ENCODE measurements at regions not wholly inside any gene's neighbourhood (a gene's known extent, or its start where the extent isn't known, plus 50 kb on each side); places are given as distances from the start of the nearest gene placed in this dataset.

- in situ Hi-C loops (cut with HindIII; ENCODE audit: low pct_unique_long_range_greater_than_20kb, low sequenced_read_pairs): no loop called here
- no peak for TF ChIP-seq JUND (IDR thresholded peaks at IDR 0.05; ENCODE audit: low read depth)
- no peak for DNase-seq (ENCODE audit: low read depth in 1 of 2, low spot score in 1 of 2)
These were observed 626.0 kb downstream of the RNF144B start for GRCh38 chr6:19013026-19013705.

GRCh38 chr6:19024737-19025136 is 637.6 kb downstream of the RNF144B start:
- TF ChIP-seq JUND (IDR thresholded peaks at IDR 0.05; ENCODE audit: low read depth): no peak
- in situ Hi-C loops (cut with HindIII; ENCODE audit: low pct_unique_long_range_greater_than_20kb, low sequenced_read_pairs): no loop called here
- DNase-seq (ENCODE audit: low read depth in 1 of 2, low spot score in 1 of 2): peak in 1 of 2 experiments; percentile 87

GRCh38 chr6:19028201-19028600 is 641.1 kb downstream of the RNF144B start:
- DNase-seq (ENCODE audit: low read depth in 1 of 2, low spot score in 1 of 2): no peak
- in situ Hi-C loops (cut with HindIII; ENCODE audit: low pct_unique_long_range_greater_than_20kb, low sequenced_read_pairs): no loop called here
- no peak for TF ChIP-seq JUND (IDR thresholded peaks at IDR 0.05; ENCODE audit: low read depth)

- no peak for DNase-seq (ENCODE audit: low read depth in 1 of 2, low spot score in 1 of 2)
- TF ChIP-seq JUND (IDR thresholded peaks at IDR 0.05; ENCODE audit: low read depth): no peak
- in situ Hi-C loops (cut with HindIII; ENCODE audit: low pct_unique_long_range_greater_than_20kb, low sequenced_read_pairs): no loop called here
These were observed 645.6 kb downstream of the RNF144B start for GRCh38 chr6:19032591-19033295.

- DNase-seq (ENCODE audit: low read depth in 1 of 2, low spot score in 1 of 2): no peak
- in situ Hi-C loops (cut with HindIII; ENCODE audit: low pct_unique_long_range_greater_than_20kb, low sequenced_read_pairs): no loop called here
- TF ChIP-seq JUND (IDR thresholded peaks at IDR 0.05; ENCODE audit: low read depth): no peak
These were observed 646.5 kb downstream of the RNF144B start for GRCh38 chr6:19033683-19034082.

- TF ChIP-seq JUND (IDR thresholded peaks at IDR 0.05; ENCODE audit: low read depth): no peak
- in situ Hi-C loops (cut with HindIII; ENCODE audit: low pct_unique_long_range_greater_than_20kb, low sequenced_read_pairs): no loop called here
- DNase-seq (ENCODE audit: low read depth in 1 of 2, low spot score in 1 of 2): no peak
These were observed 647.8 kb downstream of the RNF144B start for GRCh38 chr6:19034986-19035385.

- no peak for TF ChIP-seq JUND (IDR thresholded peaks at IDR 0.05; ENCODE audit: low read depth)
- in situ Hi-C loops (cut with HindIII; ENCODE audit: low pct_unique_long_range_greater_than_20kb, low sequenced_read_pairs): no loop called here
- DNase-seq (ENCODE audit: low read depth in 1 of 2, low spot score in 1 of 2): no peak
These were observed 648.5 kb downstream of the RNF144B start for GRCh38 chr6:19035461-19036195.

- in situ Hi-C loops (cut with HindIII; ENCODE audit: low pct_unique_long_range_greater_than_20kb, low sequenced_read_pairs): no loop called here
- TF ChIP-seq JUND (IDR thresholded peaks at IDR 0.05; ENCODE audit: low read depth): no peak
- DNase-seq (ENCODE audit: low read depth in 1 of 2, low spot score in 1 of 2): no peak
These were observed 649.0 kb downstream of the RNF144B start for GRCh38 chr6:19036196-19036555.

- no peak for DNase-seq (ENCODE audit: low read depth in 1 of 2, low spot score in 1 of 2)
- in situ Hi-C loops (cut with HindIII; ENCODE audit: low pct_unique_long_range_greater_than_20kb, low sequenced_read_pairs): no loop called here
- TF ChIP-seq JUND (IDR thresholded peaks at IDR 0.05; ENCODE audit: low read depth): no peak
These were observed 650.5 kb downstream of the RNF144B start for GRCh38 chr6:19037607-19038006.

GRCh38 chr6:19039287-19039686 is 652.1 kb downstream of the RNF144B start:
- DNase-seq (ENCODE audit: low read depth in 1 of 2, low spot score in 1 of 2): peak in 1 of 2 experiments; percentile 35
- in situ Hi-C loops (cut with HindIII; ENCODE audit: low pct_unique_long_range_greater_than_20kb, low sequenced_read_pairs): no loop called here
- peak; percentile 93 for TF ChIP-seq JUND (IDR thresholded peaks at IDR 0.05; ENCODE audit: low read depth)

GRCh38 chr6:19041906-19042305 is 654.8 kb downstream of the RNF144B start:
- in situ Hi-C loops (cut with HindIII; ENCODE audit: low pct_unique_long_range_greater_than_20kb, low sequenced_read_pairs): no loop called here
- no peak for DNase-seq (ENCODE audit: low read depth in 1 of 2, low spot score in 1 of 2)
- TF ChIP-seq JUND (IDR thresholded peaks at IDR 0.05; ENCODE audit: low read depth): no peak

GRCh38 chr6:19042420-19042819 is 655.3 kb downstream of the RNF144B start:
- DNase-seq (ENCODE audit: low read depth in 1 of 2, low spot score in 1 of 2): peak in 1 of 2 experiments; percentile 20
- in situ Hi-C loops (cut with HindIII; ENCODE audit: low pct_unique_long_range_greater_than_20kb, low sequenced_read_pairs): no loop called here
- TF ChIP-seq JUND (IDR thresholded peaks at IDR 0.05; ENCODE audit: low read depth): peak; percentile 8; the same call in 1 of the 2 replicates

GRCh38 chr6:19050765-19051164 is 663.6 kb downstream of the RNF144B start:
- no peak for DNase-seq (ENCODE audit: low read depth in 1 of 2, low spot score in 1 of 2)
- TF ChIP-seq JUND (IDR thresholded peaks at IDR 0.05; ENCODE audit: low read depth): no peak
- in situ Hi-C loops (cut with HindIII; ENCODE audit: low pct_unique_long_range_greater_than_20kb, low sequenced_read_pairs): no loop called here

Measured in T47D (cell line).